Dendritic cell treated with granulocyte-macrophage colony-stimulating factor and Interleukin-4, amounts not matched to agents 40 ng/mL and 50 ng/mL, for 4 days (primary cell): ENCODE measurements at regions not wholly inside any gene's neighbourhood (a gene's known extent, or its start where the extent isn't known, plus 50 kb on each side); places are given as distances from the start of the nearest gene placed in this dataset.

Experiments used
- H3K27ac Mint-ChIP-seq: one replicate; pipeline ENCODE4 v1.8.0; 2022; ENCODE audit warnings: mild to moderate bottlenecking, mixed read lengths
- H3K27me3 Mint-ChIP-seq: one replicate; pipeline ENCODE4 v1.8.0; 2022; ENCODE audit warnings: mild to moderate bottlenecking, mixed read lengths
- H3K36me3 Mint-ChIP-seq: one replicate; pipeline ENCODE4 v1.8.0; 2022; ENCODE audit warnings: low read depth, mixed read lengths
- H3K4me1 Mint-ChIP-seq: one replicate; pipeline ENCODE4 v1.8.0; 2022; ENCODE audit warnings: low read depth, mixed read lengths
- H3K4me3 Mint-ChIP-seq: one replicate; pipeline ENCODE4 v1.8.0; 2022; ENCODE audit warnings: mild to moderate bottlenecking, moderate library complexity, mixed read lengths
- H3K9me3 Mint-ChIP-seq: one replicate; pipeline ENCODE4 v1.8.0; 2022; ENCODE audit warnings: mixed read lengths
- intact Hi-C: fragments of 100-400 bp; cut with micrococcal nuclease; formaldehyde crosslinking; loops from one replicate; pipeline ENCODE4 v1.15.0; 2022

DNA sequence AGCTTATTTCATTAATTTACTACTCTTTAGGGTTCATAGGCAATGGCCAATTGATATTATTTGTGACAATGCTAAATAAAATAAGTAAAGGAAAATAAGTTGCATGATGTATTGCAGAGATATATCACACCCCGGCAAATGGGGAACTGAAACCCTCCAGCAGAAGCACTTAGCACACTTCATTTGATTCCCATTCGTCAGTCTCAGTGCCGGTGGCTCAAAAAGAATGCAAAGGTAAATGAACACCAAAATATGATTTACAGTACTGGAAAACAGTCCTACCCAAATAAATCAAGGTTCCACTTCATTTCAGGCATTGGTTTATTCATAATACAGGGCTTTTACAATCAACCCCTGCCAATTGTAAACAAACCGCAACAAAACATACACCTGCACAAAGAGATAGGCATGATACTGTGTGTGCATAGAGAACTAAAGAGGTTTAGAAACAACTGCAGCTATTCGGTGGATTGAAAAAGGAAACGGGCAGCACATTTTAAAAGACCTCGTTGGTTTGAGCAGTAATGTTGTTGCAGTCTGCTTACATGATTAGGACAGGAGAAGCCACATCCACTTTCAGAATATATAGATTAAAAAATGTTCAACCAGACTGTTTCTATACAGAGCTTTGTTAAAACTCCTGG, 1019.2 kb downstream of the TTLL7 start:
- peaks cover 8% of the 10 kb centered on the region for H3K9me3 Mint-ChIP-seq
- intact Hi-C loops: no loop called here

GRCh38 chr1:82978461-82979324, 1020.2 kb downstream of the TTLL7 start:
- Mint-ChIP-seq H3K27me3 (no peaks in the 10 kb centered on the region), H3K36me3 (no peaks in the 10 kb centered on the region), H3K27ac (no peak overlapping the region), H3K4me3 (no peak overlapping the region), H3K4me1 (no peaks in the 10 kb centered on the region), H3K9me3 (peaks cover 18% of the 10 kb centered on the region)
- intact Hi-C loops: no loop called here

More for the DNA sequence above, 1019.2 kb downstream of the TTLL7 start:
- H3K4me1 Mint-ChIP-seq: no peaks in the 10 kb centered on the region
- no peak overlapping the region for H3K4me3 Mint-ChIP-seq
- no peaks in the 10 kb centered on the region for H3K36me3 Mint-ChIP-seq
- no peak overlapping the region for H3K27ac Mint-ChIP-seq
- no peaks in the 10 kb centered on the region for H3K27me3 Mint-ChIP-seq

DNA sequence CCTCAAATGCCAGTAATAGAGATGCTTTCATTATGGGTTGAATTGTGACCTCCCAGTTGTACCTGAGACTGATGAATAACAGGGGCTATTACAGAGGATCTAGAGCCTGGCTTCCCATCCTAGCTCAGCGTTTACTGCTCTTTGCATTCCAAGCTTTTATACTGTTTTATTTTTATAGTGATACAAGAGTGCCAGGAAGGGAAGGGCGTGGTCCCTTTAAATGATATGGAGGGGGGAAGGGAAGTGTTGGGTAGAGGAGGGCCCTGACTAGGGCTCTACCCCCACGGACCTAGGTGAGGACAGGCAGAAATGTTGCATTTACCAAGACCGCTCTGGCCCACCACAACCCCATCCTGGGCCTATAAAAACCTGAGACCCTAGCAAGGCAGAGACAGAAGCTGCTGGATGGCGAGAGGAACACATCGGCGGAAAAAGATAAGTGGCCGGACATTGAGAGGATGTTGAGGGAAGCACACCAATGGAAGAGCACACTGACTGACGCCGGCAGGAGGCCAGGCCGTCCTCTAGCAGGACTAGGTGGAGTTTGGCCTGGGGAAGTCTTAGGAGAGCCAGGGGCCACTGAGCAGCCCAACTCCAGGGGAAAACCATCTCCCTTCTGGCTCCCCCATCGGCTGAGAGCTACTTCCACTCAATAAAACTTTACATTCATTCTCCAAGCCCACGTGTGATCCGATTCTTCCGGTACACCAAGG, 1025.9 kb downstream of the TTLL7 start:
- H3K4me1 Mint-ChIP-seq: no peaks in the 10 kb centered on the region
- H3K27me3 Mint-ChIP-seq: no peaks in the 10 kb centered on the region
- no peak overlapping the region for H3K27ac Mint-ChIP-seq
- intact Hi-C loops: no loop called here
- H3K9me3 Mint-ChIP-seq: peaks cover 32% of the 10 kb centered on the region
- H3K4me3 Mint-ChIP-seq: no peak overlapping the region
- no peaks in the 10 kb centered on the region for H3K36me3 Mint-ChIP-seq

- H3K36me3 Mint-ChIP-seq: no peaks in the 10 kb centered on the region
- peaks cover 20% of the 10 kb centered on the region for H3K9me3 Mint-ChIP-seq
- intact Hi-C loops: no loop called here
Measured at GRCh38 chr1:82969340-82969739, 1029.6 kb downstream of the TTLL7 start.

GRCh38 chr1:82962658-82963057, 1036.3 kb downstream of the TTLL7 start:
- Mint-ChIP-seq H3K36me3 (no peaks in the 10 kb centered on the region), H3K4me3 (no peak overlapping the region), H3K9me3 (no peaks in the 10 kb centered on the region), H3K27ac (no peak overlapping the region), H3K4me1 (no peaks in the 10 kb centered on the region), H3K27me3 (no peaks in the 10 kb centered on the region)
- intact Hi-C loops: no loop called here

More at GRCh38 chr1:82969340-82969739, 1029.6 kb downstream of the TTLL7 start:
- H3K4me1 Mint-ChIP-seq: no peaks in the 10 kb centered on the region
- no peak overlapping the region for H3K4me3 Mint-ChIP-seq
- no peak overlapping the region for H3K27ac Mint-ChIP-seq
- no peaks in the 10 kb centered on the region for H3K27me3 Mint-ChIP-seq

DNA sequence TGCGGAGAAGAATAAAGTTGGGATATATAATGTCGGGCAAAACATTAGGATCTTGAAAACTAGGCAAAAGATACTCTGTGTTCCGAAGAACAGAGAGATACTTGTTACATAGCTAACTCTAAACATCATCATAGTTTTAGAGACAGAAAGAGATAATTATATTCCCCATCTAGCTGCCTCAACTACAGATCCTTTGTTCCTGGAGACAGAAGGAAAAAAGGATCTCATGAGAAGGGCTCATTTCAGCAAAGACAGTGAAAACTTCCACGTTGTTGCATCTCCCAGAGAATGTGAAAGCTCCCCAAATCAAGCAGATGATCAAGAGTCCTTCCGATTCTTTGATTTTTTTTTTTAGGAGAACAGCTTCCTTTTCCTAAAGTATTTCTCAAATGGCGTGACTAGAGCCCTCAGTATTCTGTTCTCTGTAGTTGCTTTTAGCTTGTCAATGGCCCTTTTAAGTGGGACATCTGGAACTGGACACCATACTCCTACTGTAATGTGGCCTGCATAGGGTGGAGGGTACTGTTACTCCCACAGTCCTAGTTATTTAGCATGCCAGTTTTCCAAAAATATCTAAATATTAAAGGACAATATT, 1048.2 kb downstream of the TTLL7 start:
- intact Hi-C loops: no loop called here
- Mint-ChIP-seq H3K9me3 (no peaks in the 10 kb centered on the region), H3K36me3 (no peaks in the 10 kb centered on the region), H3K27me3 (no peaks in the 10 kb centered on the region), H3K4me3 (no peak overlapping the region), H3K27ac (no peak overlapping the region), H3K4me1 (no peaks in the 10 kb centered on the region)

GRCh38 chr1:82948386-82948785, 1050.5 kb downstream of the TTLL7 start:
- Mint-ChIP-seq H3K4me1 (no peaks in the 10 kb centered on the region), H3K4me3 (no peak overlapping the region), H3K27ac (no peak overlapping the region), H3K36me3 (no peaks in the 10 kb centered on the region), H3K9me3 (no peaks in the 10 kb centered on the region), H3K27me3 (no peaks in the 10 kb centered on the region)
- intact Hi-C loops: no loop called here

DNA sequence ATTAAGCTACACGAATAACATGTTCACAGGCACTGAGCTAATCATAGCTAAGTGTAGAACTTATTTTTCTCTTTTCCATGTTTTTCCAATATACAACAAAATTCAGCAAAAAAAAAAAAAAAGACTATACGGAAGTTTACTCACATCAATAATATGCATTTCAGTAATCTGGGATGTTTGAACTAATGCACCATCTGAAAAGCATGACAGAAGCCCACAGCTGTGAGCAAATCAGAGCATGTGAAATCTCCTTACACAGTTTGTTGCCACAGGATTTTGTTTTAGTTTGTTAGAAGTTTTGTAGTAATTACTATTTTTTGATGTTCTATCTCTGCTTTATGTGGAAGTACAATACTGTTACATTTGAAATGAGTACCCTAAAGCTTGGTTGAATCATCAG, 1051.7 kb downstream of the TTLL7 start:
- H3K36me3 Mint-ChIP-seq: no peaks in the 10 kb centered on the region
- intact Hi-C loops: no loop called here
- H3K27ac Mint-ChIP-seq: no peak overlapping the region
- H3K9me3 Mint-ChIP-seq: no peaks in the 10 kb centered on the region
- no peaks in the 10 kb centered on the region for H3K27me3 Mint-ChIP-seq
- no peaks in the 10 kb centered on the region for H3K4me1 Mint-ChIP-seq
- H3K4me3 Mint-ChIP-seq: no peak overlapping the region

DNA sequence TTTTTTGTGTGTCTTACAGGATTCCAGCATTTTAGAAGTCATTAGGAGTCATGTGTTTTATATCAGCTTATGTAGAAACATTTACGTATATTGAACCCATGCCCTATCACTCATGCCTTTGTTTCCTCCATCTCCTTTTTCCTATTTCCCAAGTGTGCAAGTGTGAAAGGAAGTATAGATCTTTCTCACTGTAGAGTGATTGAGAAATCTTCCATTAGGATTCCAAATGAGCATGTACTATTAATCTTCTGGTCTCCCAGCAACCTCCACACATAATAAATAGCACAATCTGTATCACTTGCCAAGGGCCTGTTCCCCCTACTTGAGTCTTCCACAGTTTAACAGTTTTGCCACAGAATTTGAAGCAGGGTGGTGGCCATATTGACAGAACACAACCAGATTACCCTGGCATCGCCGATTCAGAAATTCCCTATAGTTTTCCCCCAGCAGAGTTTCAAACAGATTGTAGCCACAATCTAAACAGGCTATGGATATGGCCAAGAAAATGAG, 1052.8 kb downstream of the TTLL7 start:
- Mint-ChIP-seq H3K4me3 (no peak overlapping the region), H3K27ac (no peak overlapping the region), H3K27me3 (no peaks in the 10 kb centered on the region), H3K9me3 (no peaks in the 10 kb centered on the region), H3K36me3 (no peaks in the 10 kb centered on the region), H3K4me1 (no peaks in the 10 kb centered on the region)
- intact Hi-C loops: no loop called here

DNA sequence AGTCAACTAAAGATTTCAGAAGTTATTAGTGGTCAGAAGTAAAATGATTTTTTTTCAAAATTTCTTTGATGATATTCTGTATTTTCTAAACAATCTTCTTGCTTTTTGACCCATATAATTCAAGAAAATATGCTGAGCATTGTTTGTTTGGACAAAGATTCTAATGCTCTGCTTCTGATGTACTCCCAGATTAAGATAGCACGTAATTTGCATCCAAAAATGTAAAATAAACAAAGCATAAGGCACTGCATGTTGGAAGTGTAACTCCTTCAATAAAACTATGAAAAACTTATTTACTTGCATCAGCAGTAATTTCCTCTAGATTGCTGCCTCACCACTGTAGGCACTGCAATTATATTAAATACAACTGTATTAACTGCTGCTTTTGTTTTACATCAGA, 1054.1 kb downstream of the TTLL7 start:
- intact Hi-C loops: no loop called here

DNA sequence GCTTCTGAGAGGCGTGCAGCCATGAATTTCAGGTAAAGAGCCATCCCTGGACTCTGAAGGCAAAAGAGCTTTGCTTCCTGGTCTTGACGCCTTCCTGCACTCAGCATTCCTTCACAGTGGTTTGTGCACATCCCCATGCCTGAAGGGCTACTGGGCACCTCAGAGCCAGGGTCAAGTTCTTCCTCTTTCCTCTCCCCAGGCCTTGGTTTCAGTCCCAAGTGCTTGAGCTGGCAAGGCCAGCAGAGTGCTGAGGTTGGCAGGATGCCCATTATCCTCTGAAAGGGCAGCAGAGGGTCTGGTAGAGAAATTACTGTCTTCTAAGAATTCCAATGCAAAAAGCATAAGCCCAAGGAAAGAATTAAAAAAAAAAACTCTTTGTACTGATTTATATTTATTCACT, 1064.9 kb downstream of the TTLL7 start:
- no peaks in the 10 kb centered on the region for H3K4me1 Mint-ChIP-seq
- no peaks in the 10 kb centered on the region for H3K27me3 Mint-ChIP-seq
- no peaks in the 10 kb centered on the region for H3K36me3 Mint-ChIP-seq

More for the DNA sequence above, 1054.1 kb downstream of the TTLL7 start:
- Mint-ChIP-seq H3K9me3 (peaks cover 9% of the 10 kb centered on the region), H3K36me3 (no peaks in the 10 kb centered on the region), H3K27ac (no peak overlapping the region), H3K4me3 (no peak overlapping the region), H3K27me3 (no peaks in the 10 kb centered on the region), H3K4me1 (no peaks in the 10 kb centered on the region)

DNA sequence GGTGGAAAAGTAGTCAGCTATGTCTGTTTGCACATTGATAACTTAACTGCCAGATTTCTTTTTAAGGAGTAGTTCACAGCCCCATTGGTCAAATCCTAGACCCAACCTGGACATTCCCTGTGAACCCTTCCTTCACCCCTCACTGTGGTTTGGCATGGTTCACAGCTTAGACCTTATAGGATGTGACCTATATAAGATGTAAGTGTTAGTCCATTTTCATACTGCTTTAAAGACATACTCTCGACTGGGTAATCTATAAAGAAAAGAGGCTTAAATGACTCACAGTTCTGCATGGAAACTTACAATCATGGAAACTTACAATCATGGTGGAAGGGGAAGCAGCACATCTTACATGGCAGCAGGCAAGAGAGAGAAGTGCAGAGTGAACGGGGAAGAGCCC, 1066.2 kb downstream of the TTLL7 start:
- H3K9me3 Mint-ChIP-seq: peaks cover 23% of the 10 kb centered on the region
- no peak overlapping the region for H3K4me3 Mint-ChIP-seq
- H3K36me3 Mint-ChIP-seq: no peaks in the 10 kb centered on the region
- no peaks in the 10 kb centered on the region for H3K4me1 Mint-ChIP-seq
- H3K27ac Mint-ChIP-seq: no peak overlapping the region
- H3K27me3 Mint-ChIP-seq: no peaks in the 10 kb centered on the region
- intact Hi-C loops: no loop called here

More for the DNA sequence above, 1064.9 kb downstream of the TTLL7 start:
- Mint-ChIP-seq H3K27ac (no peak overlapping the region), H3K9me3 (peaks cover 31% of the 10 kb centered on the region), H3K4me3 (no peak overlapping the region)
- intact Hi-C loops: no loop called here

- H3K27me3 Mint-ChIP-seq: no peaks in the 10 kb centered on the region
- no peak overlapping the region for H3K4me3 Mint-ChIP-seq
- intact Hi-C loops: no loop called here
- H3K9me3 Mint-ChIP-seq: peaks cover 27% of the 10 kb centered on the region
- H3K27ac Mint-ChIP-seq: no peak overlapping the region
- no peaks in the 10 kb centered on the region for H3K4me1 Mint-ChIP-seq
- no peaks in the 10 kb centered on the region for H3K36me3 Mint-ChIP-seq
Measured at GRCh38 chr1:82932207-82932606, 1066.7 kb downstream of the TTLL7 start.

DNA sequence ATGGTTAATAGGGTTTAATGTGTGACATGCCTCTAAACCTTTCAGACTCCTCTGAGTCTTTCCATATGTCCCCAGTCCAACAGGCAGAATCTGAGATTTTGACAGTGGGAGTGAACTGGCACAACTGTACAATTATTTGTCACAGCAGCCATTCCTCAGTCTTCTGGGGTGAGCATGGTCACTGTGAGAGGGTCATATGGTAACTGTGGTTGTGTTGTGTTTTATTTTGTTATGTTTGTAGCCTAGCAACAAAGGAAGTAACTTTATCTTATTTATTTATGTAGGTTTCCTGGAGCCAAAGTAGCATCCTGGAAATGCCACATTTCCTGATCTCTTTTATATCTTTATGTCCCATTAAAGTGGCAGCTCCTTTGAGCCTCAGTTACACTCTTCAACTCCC, 1067.9 kb downstream of the TTLL7 start:
- intact Hi-C loops: no loop called here
- Mint-ChIP-seq H3K36me3 (no peaks in the 10 kb centered on the region), H3K9me3 (peaks cover 32% of the 10 kb centered on the region), H3K4me1 (no peaks in the 10 kb centered on the region), H3K27ac (no peak overlapping the region), H3K27me3 (no peaks in the 10 kb centered on the region), H3K4me3 (no peak overlapping the region)
